ENCODE measurements at regions not wholly inside any gene's neighbourhood (a gene's known extent, or its start where the extent isn't known, plus 50 kb on each side); places are given as distances from the start of the nearest gene placed in this dataset.
"Not testable (repeated sequence)": the region's sequence is repeated elsewhere in the genome, so short reads cannot be mapped to it uniquely, and the experiment has no call there.

DNA sequence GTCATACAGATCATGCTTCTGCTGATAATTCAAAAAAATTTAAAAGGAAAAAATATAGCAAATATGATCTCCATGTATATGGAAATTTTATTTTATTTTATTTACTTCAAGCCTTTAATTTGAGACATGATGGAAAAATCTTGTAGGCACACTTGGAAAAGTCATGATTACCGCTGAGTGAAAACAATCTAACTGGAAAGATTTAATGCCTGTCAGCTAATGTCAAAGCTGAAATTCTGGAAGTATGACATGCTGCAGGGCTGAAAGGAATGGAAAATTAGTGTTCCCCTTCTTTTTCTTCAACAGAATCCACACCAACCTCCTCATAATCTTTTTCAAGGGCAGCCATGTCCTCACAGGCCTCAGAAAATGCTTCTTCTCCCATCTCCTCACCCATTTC lies 58.2 kb downstream of the RPRM start:
- no peaks in the 10 kb centered on the region for H3K36me3 ChIP-seq (ENCODE audit: control insufficient read depth, insufficient read depth, low read length)
- no peak overlapping the region for H3K4me3 ChIP-seq (ENCODE audit: low read depth, low read length)
- no peak for DNase-seq (ENCODE audit: low read depth in 4 of 6, low spot score in 6 of 6)
- no peaks in the 10 kb centered on the region for H3K27me3 ChIP-seq (ENCODE audit: control insufficient read depth, insufficient read depth, low read length)
- 88% methylated on average over 1 of the region's 1 CpG for WGBS (ENCODE audit: insufficient coverage)
- H3K4me1 ChIP-seq (ENCODE audit: control insufficient read depth, insufficient read depth, low read length): no peaks in the 10 kb centered on the region
- H3K9me3 ChIP-seq (ENCODE audit: control insufficient read depth, insufficient read depth, low read length): no peaks in the 10 kb centered on the region
- no peak overlapping the region for H3K27ac ChIP-seq (ENCODE audit: low read depth, low read length)

DNA sequence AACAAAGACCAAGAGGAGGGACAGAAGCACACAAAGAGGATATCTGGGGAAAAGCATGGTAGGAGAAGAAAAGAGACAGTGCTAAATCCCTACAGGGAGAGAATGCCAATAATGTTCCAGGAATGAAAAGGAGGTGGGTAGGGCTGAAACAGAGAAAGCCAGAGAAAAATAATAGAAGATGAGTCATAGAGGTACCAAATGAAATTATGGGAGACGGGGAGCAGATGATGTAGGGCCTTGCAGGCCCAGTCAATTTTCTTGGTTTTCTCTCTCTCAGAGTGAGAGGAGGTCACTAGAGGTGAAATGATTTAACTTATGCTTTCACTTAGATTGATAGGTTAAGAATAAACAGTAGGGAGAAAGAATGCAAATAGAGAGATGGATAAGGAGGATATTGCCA lies 61.5 kb downstream of the RPRM start:
- Histone ChIP-seq H3K27me3 (ENCODE audit: control insufficient read depth, insufficient read depth, low read length) (no peaks in the 10 kb centered on the region), H3K4me3 (ENCODE audit: low read depth, low read length) (no peak overlapping the region), H3K4me1 (ENCODE audit: control insufficient read depth, insufficient read depth, low read length) (no peaks in the 10 kb centered on the region), H3K36me3 (ENCODE audit: control insufficient read depth, insufficient read depth, low read length) (no peaks in the 10 kb centered on the region), H3K27ac (ENCODE audit: low read depth, low read length) (no peak overlapping the region), H3K9me3 (ENCODE audit: control insufficient read depth, insufficient read depth, low read length) (no peaks in the 10 kb centered on the region)
- 85% methylated on average over 1 of the region's 1 CpG for WGBS (ENCODE audit: insufficient coverage)
- DNase-seq (ENCODE audit: low read depth in 4 of 6, low spot score in 6 of 6): no peak

- H3K9me3 ChIP-seq (ENCODE audit: control insufficient read depth, insufficient read depth, low read length): no peaks in the 10 kb centered on the region
- no peaks in the 10 kb centered on the region for H3K36me3 ChIP-seq (ENCODE audit: control insufficient read depth, insufficient read depth, low read length)
- WGBS (ENCODE audit: insufficient coverage): no CpG with 5 or more reads among the region's 1 CpG
- no peak overlapping the region for H3K27ac ChIP-seq (ENCODE audit: low read depth, low read length)
- H3K27me3 ChIP-seq (ENCODE audit: control insufficient read depth, insufficient read depth, low read length): no peaks in the 10 kb centered on the region
- H3K4me3 ChIP-seq (ENCODE audit: low read depth, low read length): no peak overlapping the region
- peak in 1 of 6 donors; percentile 19 for DNase-seq (ENCODE audit: low read depth in 4 of 6, low spot score in 6 of 6)
- H3K4me1 ChIP-seq (ENCODE audit: control insufficient read depth, insufficient read depth, low read length): no peaks in the 10 kb centered on the region
These were observed 62.5 kb downstream of the RPRM start for GRCh38 chr2:153416071-153416470.

GRCh38 chr2:153408710-153409385 lies 69.7 kb downstream of the RPRM start:
- DNase-seq (ENCODE audit: low read depth in 4 of 6, low spot score in 6 of 6): no peak
- H3K4me1 ChIP-seq (ENCODE audit: control insufficient read depth, insufficient read depth, low read length): no peaks in the 10 kb centered on the region
- H3K9me3 ChIP-seq (ENCODE audit: control insufficient read depth, insufficient read depth, low read length): no peaks in the 10 kb centered on the region
- 94% methylated on average over 2 of the region's 3 CpGs for WGBS (ENCODE audit: insufficient coverage)
- H3K27ac ChIP-seq (ENCODE audit: low read depth, low read length): no peak overlapping the region
- no peak overlapping the region for H3K4me3 ChIP-seq (ENCODE audit: low read depth, low read length)
- H3K27me3 ChIP-seq (ENCODE audit: control insufficient read depth, insufficient read depth, low read length): no peaks in the 10 kb centered on the region
- H3K36me3 ChIP-seq (ENCODE audit: control insufficient read depth, insufficient read depth, low read length): no peaks in the 10 kb centered on the region

DNA sequence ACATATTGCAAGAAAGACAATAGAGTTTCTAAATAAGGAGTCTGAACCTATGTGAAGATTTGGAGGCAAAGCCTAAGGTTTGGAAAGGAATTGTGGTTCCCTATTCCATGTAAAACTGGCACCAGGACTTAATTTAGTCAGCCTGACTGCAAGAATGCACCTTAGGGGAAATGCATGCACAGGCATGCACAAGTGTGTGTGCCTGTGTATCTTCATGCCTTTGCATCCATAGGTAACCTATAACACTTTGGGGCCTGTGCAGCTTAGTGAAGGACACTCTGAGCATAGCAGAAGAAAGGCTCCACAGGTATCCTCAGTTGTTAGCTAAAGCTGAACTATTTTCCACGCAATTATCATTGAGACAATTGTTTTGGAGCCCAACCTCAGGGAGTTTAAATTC lies 73.4 kb downstream of the RPRM start:
- WGBS (ENCODE audit: insufficient coverage): no CpG with 5 or more reads among the region's 1 CpG
- no peak for DNase-seq (ENCODE audit: low read depth in 4 of 6, low spot score in 6 of 6)
- no peaks in the 10 kb centered on the region for H3K9me3 ChIP-seq (ENCODE audit: control insufficient read depth, insufficient read depth, low read length)

GRCh38 chr2:153404792-153405191 lies 73.8 kb downstream of the RPRM start:
- no peak overlapping the region for H3K27ac ChIP-seq (ENCODE audit: low read depth, low read length)
- H3K9me3 ChIP-seq (ENCODE audit: control insufficient read depth, insufficient read depth, low read length): no peaks in the 10 kb centered on the region
- H3K4me1 ChIP-seq (ENCODE audit: control insufficient read depth, insufficient read depth, low read length): no peaks in the 10 kb centered on the region
- no peaks in the 10 kb centered on the region for H3K27me3 ChIP-seq (ENCODE audit: control insufficient read depth, insufficient read depth, low read length)
- no CpG with 5 or more reads among the region's 1 CpG for WGBS (ENCODE audit: insufficient coverage)
- no peak overlapping the region for H3K4me3 ChIP-seq (ENCODE audit: low read depth, low read length)
- H3K36me3 ChIP-seq (ENCODE audit: control insufficient read depth, insufficient read depth, low read length): no peaks in the 10 kb centered on the region
- DNase-seq (ENCODE audit: low read depth in 4 of 6, low spot score in 6 of 6): no peak

More for the DNA sequence above, 73.4 kb downstream of the RPRM start:
- Histone ChIP-seq H3K36me3 (ENCODE audit: control insufficient read depth, insufficient read depth, low read length) (no peaks in the 10 kb centered on the region), H3K4me1 (ENCODE audit: control insufficient read depth, insufficient read depth, low read length) (no peaks in the 10 kb centered on the region), H3K27me3 (ENCODE audit: control insufficient read depth, insufficient read depth, low read length) (no peaks in the 10 kb centered on the region), H3K4me3 (ENCODE audit: low read depth, low read length) (no peak overlapping the region), H3K27ac (ENCODE audit: low read depth, low read length) (no peak overlapping the region)

DNA sequence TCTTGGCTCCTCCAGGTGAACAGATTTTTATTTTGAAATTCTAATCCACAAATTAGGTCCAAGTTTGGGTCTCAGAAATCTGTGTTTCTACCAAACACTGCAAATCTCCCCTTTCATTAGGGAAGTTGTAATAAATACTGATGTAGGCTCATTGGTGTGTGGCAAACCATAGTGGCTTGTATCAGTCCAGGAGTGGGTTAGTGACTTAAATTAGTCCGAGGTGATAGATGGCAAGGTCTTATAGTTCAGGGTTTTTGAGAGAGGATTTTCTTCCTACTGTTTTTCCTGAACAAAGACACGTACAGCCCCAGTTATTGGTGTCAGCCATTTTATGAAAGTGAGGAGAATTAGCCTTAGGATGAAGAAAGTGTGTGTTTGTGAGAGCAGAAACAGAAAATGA lies 74.6 kb downstream of the RPRM start:
- no peaks in the 10 kb centered on the region for H3K9me3 ChIP-seq (ENCODE audit: control insufficient read depth, insufficient read depth, low read length)
- no peaks in the 10 kb centered on the region for H3K27me3 ChIP-seq (ENCODE audit: control insufficient read depth, insufficient read depth, low read length)
- no peak overlapping the region for H3K4me3 ChIP-seq (ENCODE audit: low read depth, low read length)
- no peaks in the 10 kb centered on the region for H3K36me3 ChIP-seq (ENCODE audit: control insufficient read depth, insufficient read depth, low read length)
- H3K4me1 ChIP-seq (ENCODE audit: control insufficient read depth, insufficient read depth, low read length): no peaks in the 10 kb centered on the region
- no peak overlapping the region for H3K27ac ChIP-seq (ENCODE audit: low read depth, low read length)
- no peak for DNase-seq (ENCODE audit: low read depth in 4 of 6, low spot score in 6 of 6)
- WGBS (ENCODE audit: insufficient coverage): 100% methylated on average over 1 of the region's 2 CpGs

GRCh38 chr2:153403352-153403751 lies 75.2 kb downstream of the RPRM start:
- not testable (repeated sequence) for H3K27ac ChIP-seq (ENCODE audit: low read depth, low read length); H3K4me3 ChIP-seq (ENCODE audit: low read depth, low read length); DNase-seq (ENCODE audit: low read depth in 4 of 6, low spot score in 6 of 6); H3K9me3 ChIP-seq (ENCODE audit: control insufficient read depth, insufficient read depth, low read length); H3K27me3 ChIP-seq (ENCODE audit: control insufficient read depth, insufficient read depth, low read length); H3K36me3 ChIP-seq (ENCODE audit: control insufficient read depth, insufficient read depth, low read length); H3K4me1 ChIP-seq (ENCODE audit: control insufficient read depth, insufficient read depth, low read length)
- 90% methylated on average over 13 of the region's 14 CpGs for WGBS (ENCODE audit: insufficient coverage)

- Histone ChIP-seq H3K27ac (ENCODE audit: low read depth, low read length) (no peak overlapping the region), H3K4me3 (ENCODE audit: low read depth, low read length) (no peak overlapping the region), H3K4me1 (ENCODE audit: control insufficient read depth, insufficient read depth, low read length) (no peaks in the 10 kb centered on the region), H3K27me3 (ENCODE audit: control insufficient read depth, insufficient read depth, low read length) (no peaks in the 10 kb centered on the region), H3K36me3 (ENCODE audit: control insufficient read depth, insufficient read depth, low read length) (no peaks in the 10 kb centered on the region), H3K9me3 (ENCODE audit: control insufficient read depth, insufficient read depth, low read length) (no peaks in the 10 kb centered on the region)
- no CpG with 5 or more reads among the region's 5 CpGs for WGBS (ENCODE audit: insufficient coverage)
- no peak for DNase-seq (ENCODE audit: low read depth in 4 of 6, low spot score in 6 of 6)
These were observed 83.9 kb downstream of the RPRM start for GRCh38 chr2:153394686-153395085.

GRCh38 chr2:153394247-153394646 lies 84.3 kb downstream of the RPRM start:
- H3K4me1 ChIP-seq (ENCODE audit: control insufficient read depth, insufficient read depth, low read length): no peaks in the 10 kb centered on the region
- no peaks in the 10 kb centered on the region for H3K36me3 ChIP-seq (ENCODE audit: control insufficient read depth, insufficient read depth, low read length)
- no peaks in the 10 kb centered on the region for H3K9me3 ChIP-seq (ENCODE audit: control insufficient read depth, insufficient read depth, low read length)
- no peak overlapping the region for H3K27ac ChIP-seq (ENCODE audit: low read depth, low read length)
- no peak for DNase-seq (ENCODE audit: low read depth in 4 of 6, low spot score in 6 of 6)
- H3K4me3 ChIP-seq (ENCODE audit: low read depth, low read length): no peak overlapping the region
- H3K27me3 ChIP-seq (ENCODE audit: control insufficient read depth, insufficient read depth, low read length): no peaks in the 10 kb centered on the region
